ENCODE measurements at regions not wholly inside any gene's neighbourhood (a gene's known extent, or its start where the extent isn't known, plus 50 kb on each side); places are given as distances from the start of the nearest gene placed in this dataset.

DNA sequence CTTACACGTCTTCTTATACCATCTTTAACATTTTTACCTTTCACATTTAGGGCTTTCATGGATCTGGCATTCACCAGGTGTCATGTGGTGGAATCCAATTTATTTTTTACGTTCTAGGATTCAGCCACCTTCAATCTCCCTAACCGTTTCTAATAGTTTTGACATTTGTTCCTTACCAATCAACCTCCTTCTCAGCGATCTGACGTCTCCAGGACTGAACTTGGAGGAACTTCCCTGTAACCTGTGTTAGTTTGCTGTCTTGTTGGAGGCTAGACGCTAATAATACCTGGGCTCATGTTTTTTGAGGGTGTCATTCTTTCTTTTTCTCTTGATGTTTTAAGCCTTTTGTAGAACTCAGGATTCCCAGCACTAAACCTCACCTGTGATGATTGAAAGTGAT is 351.6 kb downstream of the THBS2 start:
- TF ChIP-seq, protein P1, sequence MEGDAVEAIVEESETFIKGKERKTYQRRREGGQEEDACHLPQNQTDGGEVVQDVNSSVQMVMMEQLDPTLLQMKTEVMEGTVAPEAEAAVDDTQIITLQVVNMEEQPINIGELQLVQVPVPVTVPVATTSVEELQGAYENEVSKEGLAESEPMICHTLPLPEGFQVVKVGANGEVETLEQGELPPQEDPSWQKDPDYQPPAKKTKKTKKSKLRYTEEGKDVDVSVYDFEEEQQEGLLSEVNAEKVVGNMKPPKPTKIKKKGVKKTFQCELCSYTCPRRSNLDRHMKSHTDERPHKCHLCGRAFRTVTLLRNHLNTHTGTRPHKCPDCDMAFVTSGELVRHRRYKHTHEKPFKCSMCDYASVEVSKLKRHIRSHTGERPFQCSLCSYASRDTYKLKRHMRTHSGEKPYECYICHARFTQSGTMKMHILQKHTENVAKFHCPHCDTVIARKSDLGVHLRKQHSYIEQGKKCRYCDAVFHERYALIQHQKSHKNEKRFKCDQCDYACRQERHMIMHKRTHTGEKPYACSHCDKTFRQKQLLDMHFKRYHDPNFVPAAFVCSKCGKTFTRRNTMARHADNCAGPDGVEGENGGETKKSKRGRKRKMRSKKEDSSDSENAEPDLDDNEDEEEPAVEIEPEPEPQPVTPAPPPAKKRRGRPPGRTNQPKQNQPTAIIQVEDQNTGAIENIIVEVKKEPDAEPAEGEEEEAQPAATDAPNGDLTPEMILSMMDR (conservative IDR thresholded peaks at IDR 0.05), result no peak
- Mint-ChIP-seq H3K9me3 (peaks cover 7% of the 10 kb centered on the region), H3K4me3 (no peak overlapping the region), H3K27ac (no peak overlapping the region), H3K27me3 (ENCODE audit: insufficient read depth) (peaks cover 2% of the 10 kb centered on the region), H3K36me3 (ENCODE audit: low read depth) (no peaks in the 10 kb centered on the region), H3K4me1 (peaks cover 2% of the 10 kb centered on the region)
- Histone ChIP-seq H3K27ac (ENCODE audit: low read depth, low read length) (no peak overlapping the region), H3K36me3 (ENCODE audit: control insufficient read depth, insufficient read depth, low read length) (no peaks in the 10 kb centered on the region), H3K4me1 (ENCODE audit: control insufficient read depth, insufficient read depth, low read length) (no peaks in the 10 kb centered on the region), H3K4me3 (ENCODE audit: low read length) (no peak overlapping the region), H3K27me3 (ENCODE audit: control insufficient read depth, insufficient read depth, low read length, poor library complexity, severe bottlenecking) (no peaks in the 10 kb centered on the region), H3K9ac (ENCODE audit: extremely low read depth, low read length, poor library complexity, severe bottlenecking) (no peak overlapping the region), H3K9me3 (ENCODE audit: control insufficient read depth, low read length) (no peaks in the 10 kb centered on the region)
- 83 to 85% methylated on average over 2 to 6 of the region's 6 CpGs for WGBS, 2 experiments (ENCODE audit: insufficient coverage in 1 of 2, insufficient read length in 1 of 2)
- DNase-seq, result no peak

DNA sequence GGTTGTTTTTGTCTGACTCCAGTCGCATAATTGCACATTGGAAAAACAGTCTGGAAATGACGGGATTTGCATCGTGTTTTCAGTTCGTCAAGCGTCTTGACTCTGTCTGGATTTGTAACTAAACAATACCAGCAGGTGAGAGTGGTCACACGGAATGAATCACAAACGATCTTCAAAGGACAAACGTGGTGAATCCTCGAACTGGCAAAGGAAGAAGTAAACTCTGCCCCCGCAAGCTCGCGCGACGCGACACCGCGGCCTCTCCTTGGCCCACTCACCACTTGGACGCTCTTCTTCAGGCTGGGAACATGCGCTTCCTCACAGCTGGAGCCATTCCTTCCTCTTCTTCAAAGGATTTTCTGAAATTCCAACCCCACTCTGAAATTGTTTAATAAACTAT is 352.6 kb downstream of the THBS2 start:
- H3K9me3 ChIP-seq (ENCODE audit: control insufficient read depth, low read length), result no peaks in the 10 kb centered on the region
- Mint-ChIP-seq H3K4me3 (no peak overlapping the region), H3K27ac (no peak overlapping the region), H3K36me3 (ENCODE audit: low read depth) (no peaks in the 10 kb centered on the region), H3K4me1 (peaks cover 2% of the 10 kb centered on the region), H3K9me3 (peaks cover 3% of the 10 kb centered on the region), H3K27me3 (ENCODE audit: insufficient read depth) (peaks cover 2% of the 10 kb centered on the region)
- TF ChIP-seq, protein P1 (conservative IDR thresholded peaks at IDR 0.05), result no peak
- no peak overlapping the region for H3K9ac ChIP-seq (ENCODE audit: extremely low read depth, low read length, poor library complexity, severe bottlenecking)
- H3K4me1 ChIP-seq (ENCODE audit: control insufficient read depth, insufficient read depth, low read length), result no peaks in the 10 kb centered on the region
- WGBS, 2 experiments (ENCODE audit: insufficient coverage in 1 of 2, insufficient read length in 1 of 2), result 94 to 95% methylated on average over 19 of the region's 19 CpGs
- no peaks in the 10 kb centered on the region for H3K36me3 ChIP-seq (ENCODE audit: control insufficient read depth, insufficient read depth, low read length)
- DNase-seq, result no peak
- no peaks in the 10 kb centered on the region for H3K27me3 ChIP-seq (ENCODE audit: control insufficient read depth, insufficient read depth, low read length, poor library complexity, severe bottlenecking)
- H3K4me3 ChIP-seq (ENCODE audit: low read length), result no peak overlapping the region
- H3K27ac ChIP-seq (ENCODE audit: low read depth, low read length), result no peak overlapping the region

DNA sequence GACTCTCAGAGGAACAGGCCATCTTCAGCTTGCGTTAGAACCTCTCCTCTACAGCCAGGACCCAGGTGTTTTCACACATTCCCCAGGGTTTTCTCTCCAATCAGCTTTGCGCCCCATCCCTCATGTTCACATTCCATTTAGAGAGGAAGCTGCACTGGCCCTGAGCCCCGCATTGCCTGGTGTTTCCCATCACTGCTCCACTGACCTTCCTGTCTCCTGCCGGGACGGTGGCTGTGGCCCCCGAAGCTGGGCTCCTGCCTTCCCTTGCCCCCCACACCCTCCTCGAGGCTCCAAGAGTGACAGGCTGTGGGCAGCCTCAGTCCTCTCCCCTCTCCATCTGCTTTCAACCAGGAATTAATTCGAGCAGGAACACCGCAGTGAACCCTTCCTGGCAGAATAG is 357.3 kb downstream of the THBS2 start:
- H3K9me3 ChIP-seq (ENCODE audit: control insufficient read depth, low read length), result no peaks in the 10 kb centered on the region
- no peak for DNase-seq
- H3K27me3 Mint-ChIP-seq (ENCODE audit: insufficient read depth), result peaks cover 2% of the 10 kb centered on the region
- no peaks in the 10 kb centered on the region for H3K4me1 ChIP-seq (ENCODE audit: control insufficient read depth, insufficient read depth, low read length)
- H3K36me3 Mint-ChIP-seq (ENCODE audit: low read depth), result no peaks in the 10 kb centered on the region
- no peaks in the 10 kb centered on the region for H3K36me3 ChIP-seq (ENCODE audit: control insufficient read depth, insufficient read depth, low read length)
- H3K27ac Mint-ChIP-seq, result no peak overlapping the region
- H3K9me3 Mint-ChIP-seq, result no peaks in the 10 kb centered on the region
- WGBS, 2 experiments (ENCODE audit: insufficient coverage in 1 of 2, insufficient read length in 1 of 2), result 94 to 96% methylated on average over 5 to 9 of the region's 9 CpGs
- TF ChIP-seq, protein P1 (conservative IDR thresholded peaks at IDR 0.05), result no peak
- no peak overlapping the region for H3K27ac ChIP-seq (ENCODE audit: low read depth, low read length)
- H3K9ac ChIP-seq (ENCODE audit: extremely low read depth, low read length, poor library complexity, severe bottlenecking), result no peak overlapping the region
- no peaks in the 10 kb centered on the region for H3K4me1 Mint-ChIP-seq
- H3K4me3 Mint-ChIP-seq, result no peak overlapping the region
- no peaks in the 10 kb centered on the region for H3K27me3 ChIP-seq (ENCODE audit: control insufficient read depth, insufficient read depth, low read length, poor library complexity, severe bottlenecking)
- H3K4me3 ChIP-seq (ENCODE audit: low read length), result no peak overlapping the region

All from endodermal cell (in vitro differentiated cells).